SK-N-SH (cell line): ENCODE measurements at regions not wholly inside any gene's neighbourhood (a gene's known extent, or its start where the extent isn't known, plus 50 kb on each side); places are given as distances from the start of the nearest gene placed in this dataset.

Experiments used
- CTCF ChIA-PET: fragments of 300-600, 350-600 bp; formaldehyde crosslinking; extraction: SDS; loops from one replicate; lab custom pipeline; 2021; lab: Yijun Ruan, JAX
- POLR2A ChIA-PET: fragments of 350-600 bp; sonication (Branson Sonifier 250); formaldehyde crosslinking; extraction: SDS; loops from one replicate; lab custom pipeline; 2020; ENCODE audit warnings: antibody characterized with exemption, inconsistent platforms; lab: Yijun Ruan, JAX
- DNase-seq: peaks from one replicate; pipeline ENCODE4 v3.0.0; 2012
- H2AFZ ChIP-seq: fragments of 200-600 bp; sonication (generic); 2 replicates; pipeline ENCODE4 v1.8.1; 2016; ENCODE audit warnings: antibody characterized with exemption, mild to moderate bottlenecking, low read depth
- H3F3A ChIP-seq: fragments of 200-600 bp; sonication (generic); replicated peaks from 2 replicates; pipeline ENCODE3; 2016; ENCODE audit warnings: antibody characterized with exemption, mild to moderate bottlenecking; ENCODE audit not compliant: insufficient read depth
- H3K27ac ChIP-seq, 2 experiments: fragments of 200-500 bp in 1 of 2; fragments of 200-600 bp in 1 of 2; sonication (Bioruptor generic) in 1 of 2; sonication (generic), shearing (Covaris generic) in 1 of 2; 2 replicates each; pipeline versions ENCODE4 v1.5.1 to v1.6.1; 2014 to 2016; ENCODE audit warnings: low read depth in 2 of 2, inconsistent platforms in 1 of 2, low read length in 1 of 2, mild to moderate bottlenecking in 1 of 2, mixed read lengths in 1 of 2
- H3K27me3 ChIP-seq: fragments of 200-600 bp; sonication (generic), shearing (Covaris generic); 2 replicates; pipeline ENCODE4 v1.6.1; 2016; ENCODE audit warnings: mixed run types; ENCODE audit not compliant: insufficient read depth
- H3K36me3 ChIP-seq, 2 experiments: fragments of 200-500 bp in 1 of 2; fragments of 200-600 bp in 1 of 2; sonication (Bioruptor generic) in 1 of 2; sonication (generic) in 1 of 2; replicated peaks in 1 of 2; 2 replicates each; pipeline versions ENCODE3 to v1.5.1; 2014 to 2016; ENCODE audit warnings: low read length in 1 of 2, mild to moderate bottlenecking in 1 of 2; ENCODE audit not compliant: insufficient read depth in 2 of 2, control insufficient read depth in 1 of 2
- H3K4me1 ChIP-seq, 2 experiments: fragments of 200-500 bp in 1 of 2; fragments of 200-600 bp in 1 of 2; sonication (Bioruptor generic) in 1 of 2; sonication (generic), shearing (Covaris generic) in 1 of 2; 2 replicates each; pipeline versions ENCODE4 v1.5.1 to v1.6.1; 2014 to 2016; ENCODE audit warnings: low read depth in 1 of 2, low read length in 1 of 2, mixed run types in 1 of 2; ENCODE audit not compliant: insufficient read depth in 2 of 2, control insufficient read depth in 1 of 2
- H3K4me2 ChIP-seq: fragments of 200-600 bp; sonication (generic), shearing (Covaris generic); 2 replicates; pipeline ENCODE4 v1.6.1; 2017; ENCODE audit warnings: mixed run types
- H3K4me3 ChIP-seq, 2 experiments: fragments of 200-500 bp in 1 of 2; fragments of 200-600 bp in 1 of 2; sonication (Bioruptor generic) in 1 of 2; sonication (generic), shearing (Covaris generic) in 1 of 2; 2 replicates each; pipeline versions ENCODE4 v1.5.1 to v1.8.1; 2014 to 2016; ENCODE audit warnings: low read depth in 2 of 2, inconsistent platforms in 1 of 2, low read length in 1 of 2, mild to moderate bottlenecking in 1 of 2, mixed read lengths in 1 of 2, moderate library complexity in 1 of 2
- H3K79me2 ChIP-seq: fragments of 200-600 bp; sonication (generic); 2 replicates; pipeline ENCODE4 v1.8.1; 2017; ENCODE audit warnings: mild to moderate bottlenecking; ENCODE audit not compliant: insufficient read depth
- H3K9ac ChIP-seq: fragments of 200-600 bp; sonication (generic); 2 replicates; pipeline ENCODE4 v1.6.1; 2017; ENCODE audit warnings: mixed run types
- H3K9me2 ChIP-seq: fragments of 200-600 bp; sonication (generic); 2 replicates; pipeline ENCODE4 v1.6.1; 2017; ENCODE audit warnings: mixed run types
- H3K9me3 ChIP-seq: fragments of 200-600 bp; sonication (generic); 2 replicates; pipeline ENCODE4 v1.6.1; 2017; ENCODE audit warnings: mixed run types, mild to moderate bottlenecking, moderate library complexity
- H4K20me1 ChIP-seq: fragments of 200-600 bp; sonication (generic); 2 replicates; pipeline ENCODE4 v1.6.1; 2017; ENCODE audit warnings: mild to moderate bottlenecking, mixed run types; ENCODE audit not compliant: insufficient read depth
- CHD2 ChIP-seq: fragments of 150-350 bp; IDR thresholded peaks from 2 replicates; pipeline ENCODE4 v1.6.1; 2018; ENCODE audit warnings: low read length; ENCODE audit not compliant: partially characterized antibody
- EZH2phosphoT487 ChIP-seq: fragments of 200-600 bp; sonication (generic); IDR thresholded peaks from 2 replicates; pipeline ENCODE4 v1.6.1; 2017; ENCODE audit warnings: low read depth, mixed run types, mild to moderate bottlenecking, antibody characterized with exemption, moderate library complexity, borderline replicate concordance
- FOSL2 ChIP-seq: IDR thresholded peaks from 2 replicates; pipeline ENCODE4 v1.4.0; 2012; ENCODE audit warnings: low read depth, mild to moderate bottlenecking, moderate library complexity, borderline replicate concordance
- GABPA ChIP-seq: IDR thresholded peaks from 2 replicates; pipeline ENCODE4 v1.4.0; 2012; ENCODE audit warnings: low read depth, mild to moderate bottlenecking
- JUND ChIP-seq: IDR thresholded peaks from 2 replicates; pipeline ENCODE4 v1.4.0; 2012
- MEF2A ChIP-seq: IDR thresholded peaks from 2 replicates; pipeline ENCODE4 v1.4.0; 2012; ENCODE audit warnings: low read depth, borderline replicate concordance
- MXI1 ChIP-seq: IDR thresholded peaks from 2 replicates; pipeline ENCODE4 v1.6.1; 2012; ENCODE audit warnings: mild to moderate bottlenecking, low read depth, low read length, improper control_type of control experiment
- NFIC ChIP-seq: IDR thresholded peaks from 2 replicates; pipeline ENCODE4 v1.4.0; 2012; ENCODE audit warnings: borderline replicate concordance
- NRF1 ChIP-seq: IDR thresholded peaks from 2 replicates; pipeline ENCODE4 v1.6.1; 2012; ENCODE audit warnings: low read depth, mild to moderate bottlenecking, low read length
- RXRA ChIP-seq: IDR thresholded peaks from 2 replicates; pipeline ENCODE4 v1.4.0; 2012; ENCODE audit warnings: low read depth, mild to moderate bottlenecking, borderline replicate concordance
- TAF1 ChIP-seq: IDR thresholded peaks from 2 replicates; pipeline ENCODE4 v1.6.1; 2012; ENCODE audit warnings: low read depth, mild to moderate bottlenecking, low read length, moderate library complexity, borderline replicate concordance
- TCF12 ChIP-seq: IDR thresholded peaks from 2 replicates; pipeline ENCODE4 v1.4.0; 2012
- TEAD4 ChIP-seq: IDR thresholded peaks from 2 replicates; pipeline ENCODE4 v1.4.0; 2012; ENCODE audit warnings: mild to moderate bottlenecking, borderline replicate concordance; ENCODE audit not compliant: insufficient read depth
- YY1 ChIP-seq: IDR thresholded peaks from 2 replicates; pipeline ENCODE4 v1.4.0; 2012; ENCODE audit warnings: low read depth, mild to moderate bottlenecking
- WGBS: methylation state at CpG from one replicate; pipeline ENCODE4 v1.1.6; 2017; ENCODE audit warnings: low lambda C conversion rate; 5-methylcytosine and 5-hydroxymethylcytosine counted together
- TF ChIP-seq, protein P1 (sequence below): IDR thresholded peaks from 2 replicates; pipeline ENCODE4 v1.4.0; 2012; ENCODE audit warnings: low read depth, borderline replicate concordance
- TF ChIP-seq, protein P2 (sequence below): fragments of 150-350 bp; IDR thresholded peaks from 2 replicates; pipeline ENCODE4 v1.6.1; 2016; ENCODE audit warnings: mild to moderate bottlenecking, low read depth, low read length
- TF ChIP-seq, protein P3 (sequence below): IDR thresholded peaks from 2 replicates; pipeline ENCODE4 v1.4.0; 2012; ENCODE audit warnings: low read depth
- TF ChIP-seq, protein P4 (sequence below): fragments of 150-350 bp; IDR thresholded peaks from 2 replicates; pipeline ENCODE4 v1.6.1; 2017; ENCODE audit warnings: antibody characterized with exemption, low read length, low read depth, borderline replicate concordance

DNA sequence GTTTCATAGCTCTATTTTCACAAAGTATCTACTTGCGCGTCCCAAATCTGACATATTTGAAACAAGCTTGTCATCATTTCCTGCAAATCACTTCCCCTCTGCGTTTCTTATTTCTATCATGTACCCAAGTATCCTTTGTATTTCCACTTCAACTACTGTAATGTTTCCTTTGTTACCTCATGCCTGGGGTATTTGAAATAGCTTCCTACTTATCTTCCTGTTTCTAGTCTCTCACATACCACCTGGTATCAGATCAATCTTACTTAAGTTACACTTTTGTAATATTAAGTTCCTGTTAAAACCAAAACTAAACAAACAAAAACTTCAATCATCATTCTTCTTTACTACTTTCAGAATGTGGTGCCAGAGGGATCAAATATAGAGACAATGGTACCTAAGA lies 93.6 kb upstream of the SMAD1 start:
- TF ChIP-seq TAF1, result no peak
- no peak for TF ChIP-seq NFIC
- TF ChIP-seq, protein P1, sequence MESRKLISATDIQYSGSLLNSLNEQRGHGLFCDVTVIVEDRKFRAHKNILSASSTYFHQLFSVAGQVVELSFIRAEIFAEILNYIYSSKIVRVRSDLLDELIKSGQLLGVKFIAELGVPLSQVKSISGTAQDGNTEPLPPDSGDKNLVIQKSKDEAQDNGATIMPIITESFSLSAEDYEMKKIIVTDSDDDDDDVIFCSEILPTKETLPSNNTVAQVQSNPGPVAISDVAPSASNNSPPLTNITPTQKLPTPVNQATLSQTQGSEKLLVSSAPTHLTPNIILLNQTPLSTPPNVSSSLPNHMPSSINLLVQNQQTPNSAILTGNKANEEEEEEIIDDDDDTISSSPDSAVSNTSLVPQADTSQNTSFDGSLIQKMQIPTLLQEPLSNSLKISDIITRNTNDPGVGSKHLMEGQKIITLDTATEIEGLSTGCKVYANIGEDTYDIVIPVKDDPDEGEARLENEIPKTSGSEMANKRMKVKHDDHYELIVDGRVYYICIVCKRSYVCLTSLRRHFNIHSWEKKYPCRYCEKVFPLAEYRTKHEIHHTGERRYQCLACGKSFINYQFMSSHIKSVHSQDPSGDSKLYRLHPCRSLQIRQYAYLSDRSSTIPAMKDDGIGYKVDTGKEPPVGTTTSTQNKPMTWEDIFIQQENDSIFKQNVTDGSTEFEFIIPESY, result no peak
- TF ChIP-seq YY1, result no peak
- TF ChIP-seq JUND, result no peak
- TF ChIP-seq, protein P2, sequence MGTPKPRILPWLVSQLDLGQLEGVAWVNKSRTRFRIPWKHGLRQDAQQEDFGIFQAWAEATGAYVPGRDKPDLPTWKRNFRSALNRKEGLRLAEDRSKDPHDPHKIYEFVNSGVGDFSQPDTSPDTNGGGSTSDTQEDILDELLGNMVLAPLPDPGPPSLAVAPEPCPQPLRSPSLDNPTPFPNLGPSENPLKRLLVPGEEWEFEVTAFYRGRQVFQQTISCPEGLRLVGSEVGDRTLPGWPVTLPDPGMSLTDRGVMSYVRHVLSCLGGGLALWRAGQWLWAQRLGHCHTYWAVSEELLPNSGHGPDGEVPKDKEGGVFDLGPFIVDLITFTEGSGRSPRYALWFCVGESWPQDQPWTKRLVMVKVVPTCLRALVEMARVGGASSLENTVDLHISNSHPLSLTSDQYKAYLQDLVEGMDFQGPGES, result no peak
- no peak for TF ChIP-seq EZH2phosphoT487
- no peak for TF ChIP-seq GABPA
- no peak for TF ChIP-seq MEF2A
- TF ChIP-seq RXRA, result no peak
- no peak for TF ChIP-seq FOSL2
- no peak for TF ChIP-seq TEAD4
- no peak for TF ChIP-seq MXI1
- TF ChIP-seq, protein P3, sequence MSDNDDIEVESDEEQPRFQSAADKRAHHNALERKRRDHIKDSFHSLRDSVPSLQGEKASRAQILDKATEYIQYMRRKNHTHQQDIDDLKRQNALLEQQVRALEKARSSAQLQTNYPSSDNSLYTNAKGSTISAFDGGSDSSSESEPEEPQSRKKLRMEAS, result no peak
- TF ChIP-seq CHD2, result no peak
- TF ChIP-seq, protein P4, sequence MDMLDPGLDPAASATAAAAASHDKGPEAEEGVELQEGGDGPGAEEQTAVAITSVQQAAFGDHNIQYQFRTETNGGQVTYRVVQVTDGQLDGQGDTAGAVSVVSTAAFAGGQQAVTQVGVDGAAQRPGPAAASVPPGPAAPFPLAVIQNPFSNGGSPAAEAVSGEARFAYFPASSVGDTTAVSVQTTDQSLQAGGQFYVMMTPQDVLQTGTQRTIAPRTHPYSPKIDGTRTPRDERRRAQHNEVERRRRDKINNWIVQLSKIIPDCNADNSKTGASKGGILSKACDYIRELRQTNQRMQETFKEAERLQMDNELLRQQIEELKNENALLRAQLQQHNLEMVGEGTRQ, result no peak
- TF ChIP-seq NRF1, result no peak
- TF ChIP-seq TCF12, result no peak
- Histone ChIP-seq H3K79me2 (no peaks in the 10 kb centered on the region), H3K9me2 (0 out of 2 replicates have a peak, but pooled peaks cover 3% of the 10 kb centered on the region), H3K4me2 (no peak overlapping the region), H3K27ac (no peak overlapping the region), H3K4me3 (no peak overlapping the region), H3K9ac (no peak overlapping the region), H3K36me3 (no peaks in the 10 kb centered on the region), H3K27me3 (no peaks in the 10 kb centered on the region), H2AFZ (no peak overlapping the region), H3F3A (no peaks in the 10 kb centered on the region), H3K9me3 (no peaks in the 10 kb centered on the region), H3K4me1 (no peaks in the 10 kb centered on the region), H4K20me1 (no peaks in the 10 kb centered on the region)
- ChIA-PET CTCF (no interaction called here), POLR2A (no interaction called here)
- no peak for DNase-seq
- 72% methylated on average over 3 of the region's 3 CpGs for WGBS
